ENCODE measurements at regions not wholly inside any gene's neighbourhood (a gene's known extent, or its start where the extent isn't known, plus 50 kb on each side); places are given as distances from the start of the nearest gene placed in this dataset.
"Not testable (repeated sequence)": the region's sequence is repeated elsewhere in the genome, so short reads cannot be mapped to it uniquely, and the experiment has no call there.

DNA sequence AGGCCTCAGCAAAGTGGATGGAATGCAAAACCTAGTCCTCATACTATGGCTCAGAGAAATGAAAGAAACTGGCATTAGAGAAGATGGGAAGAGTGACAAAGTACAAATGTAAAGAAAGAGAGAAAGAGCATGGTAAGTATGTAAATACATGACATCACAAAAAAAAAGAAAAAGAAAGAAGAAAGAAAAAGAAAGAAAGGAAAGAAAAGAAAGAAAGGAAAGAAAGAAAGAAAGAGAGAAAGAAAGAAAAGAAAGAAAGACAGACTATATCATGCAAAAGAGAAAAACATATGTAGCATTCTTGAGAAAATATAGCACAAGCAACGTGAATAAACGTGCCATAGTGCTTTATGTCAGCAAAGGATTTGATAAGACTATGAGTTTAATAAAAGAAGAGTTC, 76.1 kb upstream of the CACHD1 start:
- Mint-ChIP-seq H3K4me3 (no peak overlapping the region), H3K27ac (no peak overlapping the region), H3K4me1 (ENCODE audit: low read depth) (no peaks in the 10 kb centered on the region), H3K36me3 (ENCODE audit: low read depth) (no peaks in the 10 kb centered on the region), H3K9me3 (no peaks in the 10 kb centered on the region), H3K27me3 (peaks cover 10% of the 10 kb centered on the region)

DNA sequence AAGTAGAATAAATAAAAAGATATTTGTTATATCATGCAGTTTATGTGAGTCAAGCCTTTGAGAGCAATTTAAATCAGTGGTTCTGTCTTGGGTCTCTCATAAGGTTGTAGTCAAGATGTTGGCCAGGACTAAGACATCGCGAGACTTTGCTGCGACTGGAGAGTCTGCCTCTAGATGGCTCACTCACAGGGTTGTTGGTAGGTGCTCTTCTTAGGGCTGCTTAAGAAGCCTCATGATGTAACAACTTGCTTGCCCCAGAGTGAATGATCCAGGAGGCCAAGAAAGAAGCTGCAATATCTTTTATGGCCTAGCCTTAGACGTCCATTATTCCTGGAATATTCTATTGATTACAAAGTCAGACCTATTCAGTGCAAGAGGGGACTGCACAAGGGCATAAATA, 73.1 kb upstream of the CACHD1 start:
- Mint-ChIP-seq H3K27me3 (peaks cover 12% of the 10 kb centered on the region), H3K9me3 (no peaks in the 10 kb centered on the region), H3K4me1 (ENCODE audit: low read depth) (no peaks in the 10 kb centered on the region), H3K36me3 (ENCODE audit: low read depth) (no peaks in the 10 kb centered on the region), H3K4me3 (no peak overlapping the region), H3K27ac (no peak overlapping the region)

DNA sequence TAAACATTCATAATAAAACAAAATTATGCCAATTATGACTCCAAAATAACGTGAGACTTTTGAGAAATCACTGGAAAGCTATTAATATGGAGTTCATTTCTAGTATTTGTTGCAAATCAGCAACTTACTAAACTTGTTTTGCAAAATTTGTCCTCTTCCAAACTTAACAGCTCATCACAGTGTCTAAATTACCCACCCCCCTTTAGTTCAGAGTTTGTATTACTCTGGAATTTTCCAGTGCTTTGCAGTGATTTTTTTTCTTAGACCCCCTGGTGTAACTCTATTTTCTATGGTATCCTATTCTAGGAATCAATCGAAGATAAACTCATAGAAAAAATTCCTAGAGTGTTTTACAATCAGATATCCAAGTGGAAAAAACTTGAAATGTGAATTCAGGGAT, 72.4 kb upstream of the CACHD1 start:
- Mint-ChIP-seq H3K27me3 (peaks cover 12% of the 10 kb centered on the region), H3K27ac (no peak overlapping the region), H3K36me3 (ENCODE audit: low read depth) (no peaks in the 10 kb centered on the region), H3K9me3 (no peaks in the 10 kb centered on the region), H3K4me1 (ENCODE audit: low read depth) (no peaks in the 10 kb centered on the region), H3K4me3 (no peak overlapping the region)

DNA sequence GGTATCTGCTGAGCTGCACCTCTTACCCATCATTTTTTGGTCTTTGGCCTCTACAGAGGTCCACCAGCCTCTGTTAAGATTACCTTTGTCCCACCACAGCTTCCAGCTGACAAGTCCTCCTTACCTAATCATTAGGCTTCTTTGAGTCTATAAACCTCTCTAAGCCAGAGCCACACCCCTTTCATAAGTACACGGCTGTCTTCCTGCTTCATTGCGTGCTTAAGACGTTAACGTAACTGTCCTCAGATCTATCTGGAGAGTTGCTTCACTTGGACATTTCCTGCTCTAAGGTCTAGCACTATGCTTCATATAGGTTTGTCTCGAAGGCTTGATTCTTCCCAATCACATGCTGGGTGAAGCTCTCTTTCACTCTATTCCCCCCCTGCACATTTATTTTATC, 71.0 kb upstream of the CACHD1 start:
- H3K36me3 Mint-ChIP-seq (ENCODE audit: low read depth), result no peaks in the 10 kb centered on the region
- H3K4me3 Mint-ChIP-seq, result no peak overlapping the region
- peaks cover 7% of the 10 kb centered on the region for H3K27me3 Mint-ChIP-seq
- no peak overlapping the region for H3K27ac Mint-ChIP-seq
- H3K4me1 Mint-ChIP-seq (ENCODE audit: low read depth), result no peaks in the 10 kb centered on the region
- H3K9me3 Mint-ChIP-seq, result no peaks in the 10 kb centered on the region

DNA sequence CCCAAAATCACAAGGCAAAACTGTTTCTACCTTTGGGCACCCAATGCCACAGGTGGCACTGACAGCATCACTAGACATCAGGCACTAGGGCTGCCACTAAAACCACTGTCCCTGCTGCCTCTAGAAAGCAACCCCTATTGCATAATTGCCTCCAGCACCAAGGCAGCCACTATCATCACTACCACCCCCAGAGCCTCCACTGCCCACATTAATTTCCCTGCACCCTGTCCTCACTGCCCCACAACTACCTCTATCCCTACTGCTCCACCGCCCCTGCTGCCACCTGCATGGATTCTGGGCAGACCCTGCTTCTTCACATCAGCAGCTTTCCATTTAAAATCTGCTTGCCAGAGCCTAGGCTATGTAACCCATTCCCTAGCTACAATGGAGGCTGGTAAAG, 68.6 kb upstream of the CACHD1 start:
- Mint-ChIP-seq H3K4me3 (no peak overlapping the region), H3K4me1 (ENCODE audit: low read depth) (peaks cover 4% of the 10 kb centered on the region), H3K36me3 (ENCODE audit: low read depth) (no peaks in the 10 kb centered on the region), H3K27me3 (peaks cover 5% of the 10 kb centered on the region), H3K27ac (no peak overlapping the region), H3K9me3 (no peaks in the 10 kb centered on the region)

DNA sequence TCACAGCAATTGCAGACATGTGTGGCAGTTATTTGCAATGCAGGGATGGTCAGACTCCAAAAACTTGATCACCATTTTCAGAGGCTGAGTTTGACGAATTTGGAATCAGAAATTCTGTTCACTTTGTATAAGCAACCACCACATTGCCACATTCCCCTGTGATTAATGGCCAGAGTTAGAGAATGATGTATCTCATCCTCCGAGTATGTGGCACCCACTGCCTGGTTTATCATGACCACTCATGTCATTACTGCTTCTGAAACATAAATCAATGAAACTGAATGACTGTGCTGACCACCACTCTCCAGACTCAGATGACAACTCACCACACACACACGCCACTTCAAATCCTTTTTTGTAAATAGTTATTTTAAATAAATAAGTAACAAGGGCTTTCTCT, 66.6 kb upstream of the CACHD1 start:
- no peak overlapping the region for H3K27ac Mint-ChIP-seq
- H3K9me3 Mint-ChIP-seq, result no peaks in the 10 kb centered on the region
- H3K4me3 Mint-ChIP-seq, result no peak overlapping the region
- peaks cover 8% of the 10 kb centered on the region for H3K27me3 Mint-ChIP-seq
- H3K36me3 Mint-ChIP-seq (ENCODE audit: low read depth), result no peaks in the 10 kb centered on the region
- H3K4me1 Mint-ChIP-seq (ENCODE audit: low read depth), result peaks cover 4% of the 10 kb centered on the region

DNA sequence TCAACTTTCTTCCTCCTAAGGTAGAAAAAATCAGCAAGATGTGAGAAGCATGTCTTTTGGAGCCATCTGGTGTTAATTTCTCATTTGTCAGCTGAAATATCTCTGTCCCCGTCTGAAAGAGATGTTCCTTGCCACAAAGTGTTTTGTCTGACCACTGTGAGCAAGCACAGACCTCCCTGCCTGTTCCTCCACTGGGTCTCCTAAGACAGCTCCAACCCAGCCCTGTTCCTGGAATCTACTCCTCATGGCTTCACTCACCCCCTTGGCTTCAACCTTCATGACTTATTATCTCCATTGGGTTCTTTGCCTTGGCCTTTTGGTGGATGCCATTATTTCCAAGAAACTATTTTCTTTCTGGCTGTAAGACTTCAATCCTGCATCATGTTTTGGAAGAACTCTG, 65.7 kb upstream of the CACHD1 start:
- no peak overlapping the region for H3K4me3 Mint-ChIP-seq
- no peak overlapping the region for H3K27ac Mint-ChIP-seq
- H3K27me3 Mint-ChIP-seq, result peaks cover 8% of the 10 kb centered on the region
- no peaks in the 10 kb centered on the region for H3K36me3 Mint-ChIP-seq (ENCODE audit: low read depth)
- peaks cover 4% of the 10 kb centered on the region for H3K4me1 Mint-ChIP-seq (ENCODE audit: low read depth)
- H3K9me3 Mint-ChIP-seq, result no peaks in the 10 kb centered on the region

DNA sequence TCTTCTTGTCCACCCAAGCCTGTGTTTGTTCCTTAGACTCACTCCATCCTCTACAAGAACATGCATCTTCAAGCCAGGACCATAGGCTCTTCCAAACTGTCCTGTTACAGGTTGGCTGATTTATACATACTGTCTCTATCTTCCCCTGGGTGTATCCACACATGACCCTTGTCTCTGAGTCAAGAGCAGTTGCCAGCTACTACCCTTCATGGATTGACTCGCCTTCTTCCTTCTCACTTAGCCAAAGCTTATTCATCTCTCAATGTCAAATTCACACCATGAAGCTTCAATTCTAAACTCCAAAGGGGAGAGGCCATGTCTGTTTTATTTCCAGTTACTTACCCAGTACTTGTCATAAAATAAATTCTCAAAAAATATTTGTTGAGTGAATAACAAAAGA, 64.1 kb upstream of the CACHD1 start:
- H3K36me3 Mint-ChIP-seq (ENCODE audit: low read depth), result no peaks in the 10 kb centered on the region
- no peak overlapping the region for H3K27ac Mint-ChIP-seq
- no peak overlapping the region for H3K4me3 Mint-ChIP-seq
- peaks cover 4% of the 10 kb centered on the region for H3K4me1 Mint-ChIP-seq (ENCODE audit: low read depth)
- peaks cover 6% of the 10 kb centered on the region for H3K27me3 Mint-ChIP-seq
- H3K9me3 Mint-ChIP-seq, result no peaks in the 10 kb centered on the region

DNA sequence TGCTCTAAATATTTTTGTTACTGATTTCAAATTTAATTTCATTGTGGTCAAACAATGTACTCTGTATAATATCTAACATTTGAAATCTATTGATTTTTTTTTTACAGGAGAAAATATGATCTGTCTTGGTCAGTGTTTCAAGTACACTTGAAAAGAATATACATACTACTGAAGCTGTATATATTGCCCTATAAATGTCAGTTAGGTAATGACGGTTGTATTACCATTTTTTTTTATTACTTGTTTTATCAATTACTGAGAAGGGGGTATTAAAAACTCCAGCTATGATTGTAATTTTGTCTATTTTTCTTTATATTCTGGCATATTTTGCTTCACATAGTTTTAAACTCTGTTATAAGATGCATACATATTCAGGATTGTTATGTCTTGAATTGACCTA, 59.7 kb upstream of the CACHD1 start:
- no peak overlapping the region for H3K4me3 Mint-ChIP-seq
- H3K27me3 Mint-ChIP-seq, result peaks cover 6% of the 10 kb centered on the region
- H3K27ac Mint-ChIP-seq, result no peak overlapping the region
- no peaks in the 10 kb centered on the region for H3K4me1 Mint-ChIP-seq (ENCODE audit: low read depth)
- no peaks in the 10 kb centered on the region for H3K9me3 Mint-ChIP-seq
- H3K36me3 Mint-ChIP-seq (ENCODE audit: low read depth), result no peaks in the 10 kb centered on the region

DNA sequence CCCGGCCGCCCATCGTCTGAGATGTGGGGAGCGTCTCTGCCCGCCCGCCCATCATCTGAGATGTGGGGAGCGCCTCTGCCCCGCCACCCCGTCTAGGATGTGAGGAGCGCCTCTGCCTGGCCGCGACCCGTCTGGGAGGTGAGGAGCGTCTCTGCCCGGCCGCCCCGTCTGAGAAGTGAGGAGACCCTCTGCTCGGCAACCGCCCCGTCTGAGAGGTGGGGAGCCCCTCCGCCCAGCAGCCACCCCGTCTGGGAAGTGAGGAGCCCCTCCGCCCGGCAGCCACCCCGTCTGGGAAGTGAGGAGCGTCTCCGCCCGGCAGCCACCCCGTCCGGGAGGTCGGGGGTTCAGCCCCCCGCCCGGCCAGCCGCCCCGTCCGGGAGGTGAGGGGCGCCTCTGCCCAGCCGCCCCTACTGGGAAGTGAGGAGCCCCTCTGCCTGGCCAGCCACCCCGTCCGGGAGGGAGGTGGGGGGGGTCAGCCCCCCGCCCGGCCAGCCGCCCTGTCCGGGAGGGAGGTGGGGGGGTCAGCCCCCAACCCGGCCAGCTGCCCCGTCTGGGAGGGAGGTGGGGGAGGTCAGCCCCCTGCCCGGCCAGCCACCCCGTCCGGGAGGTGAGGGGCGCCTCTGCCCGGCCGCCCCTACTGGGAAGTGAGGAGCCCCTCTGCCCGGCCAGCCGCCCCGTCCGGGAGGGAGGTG, 54.9 kb upstream of the CACHD1 start:
- H3K36me3 Mint-ChIP-seq (ENCODE audit: low read depth); H3K27ac Mint-ChIP-seq; H3K4me3 Mint-ChIP-seq; H3K4me1 Mint-ChIP-seq (ENCODE audit: low read depth); H3K27me3 Mint-ChIP-seq; H3K9me3 Mint-ChIP-seq: not testable (repeated sequence)

DNA sequence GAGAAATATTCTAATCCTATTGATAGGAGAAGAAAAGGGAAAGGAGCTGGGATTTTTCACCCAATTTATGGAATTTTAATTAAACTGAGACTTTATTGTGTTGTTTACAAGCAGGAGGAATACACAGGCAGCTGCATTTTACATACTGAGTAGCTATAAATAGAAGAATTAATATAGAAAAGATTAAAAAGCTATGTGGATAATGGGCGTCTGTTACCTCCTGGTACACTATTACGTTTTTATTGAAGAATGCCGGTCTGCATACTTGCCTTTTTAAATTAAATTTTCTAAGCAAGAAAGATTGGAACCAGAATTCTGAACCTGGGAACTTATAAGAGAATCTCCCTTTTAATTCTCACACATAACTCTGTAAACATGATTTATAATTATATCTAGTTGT, 52.1 kb upstream of the CACHD1 start:
- Mint-ChIP-seq H3K27ac (no peak overlapping the region), H3K9me3 (no peaks in the 10 kb centered on the region), H3K4me1 (ENCODE audit: low read depth) (no peaks in the 10 kb centered on the region), H3K27me3 (no peaks in the 10 kb centered on the region), H3K4me3 (no peak overlapping the region), H3K36me3 (ENCODE audit: low read depth) (no peaks in the 10 kb centered on the region)
